Prostate gland (tissue), 2 donors: ENCODE measurements at regions not wholly inside any gene's neighbourhood (a gene's known extent, or its start where the extent isn't known, plus 50 kb on each side); places are given as distances from the start of the nearest gene placed in this dataset.

Experiments used
- POLR2A ChIP-seq: fragments of 450-650 bp; IDR thresholded peaks from one replicate; pipeline ENCODE4 v1.6.1; 2016; ENCODE audit warnings: antibody characterized with exemption, mild to moderate bottlenecking
- TF ChIP-seq, protein P1 (sequence below), 4 experiments: fragments of 200-600 bp in 2 of 4; fragments of 450-650 bp in 2 of 4; sonication (generic) in 2 of 4; IDR thresholded peaks; 1 replicate in 3 of 4; 2 replicates in 1 of 4; pipeline ENCODE4 v1.5.1; 2016 to 2019; ENCODE audit warnings: antibody characterized with exemption in 4 of 4, mild to moderate bottlenecking in 2 of 4, moderate library complexity in 2 of 4

GRCh38 chr7:25427721-25428120 lies 199.4 kb upstream of the NPVF start:
- TF ChIP-seq, protein P1, sequence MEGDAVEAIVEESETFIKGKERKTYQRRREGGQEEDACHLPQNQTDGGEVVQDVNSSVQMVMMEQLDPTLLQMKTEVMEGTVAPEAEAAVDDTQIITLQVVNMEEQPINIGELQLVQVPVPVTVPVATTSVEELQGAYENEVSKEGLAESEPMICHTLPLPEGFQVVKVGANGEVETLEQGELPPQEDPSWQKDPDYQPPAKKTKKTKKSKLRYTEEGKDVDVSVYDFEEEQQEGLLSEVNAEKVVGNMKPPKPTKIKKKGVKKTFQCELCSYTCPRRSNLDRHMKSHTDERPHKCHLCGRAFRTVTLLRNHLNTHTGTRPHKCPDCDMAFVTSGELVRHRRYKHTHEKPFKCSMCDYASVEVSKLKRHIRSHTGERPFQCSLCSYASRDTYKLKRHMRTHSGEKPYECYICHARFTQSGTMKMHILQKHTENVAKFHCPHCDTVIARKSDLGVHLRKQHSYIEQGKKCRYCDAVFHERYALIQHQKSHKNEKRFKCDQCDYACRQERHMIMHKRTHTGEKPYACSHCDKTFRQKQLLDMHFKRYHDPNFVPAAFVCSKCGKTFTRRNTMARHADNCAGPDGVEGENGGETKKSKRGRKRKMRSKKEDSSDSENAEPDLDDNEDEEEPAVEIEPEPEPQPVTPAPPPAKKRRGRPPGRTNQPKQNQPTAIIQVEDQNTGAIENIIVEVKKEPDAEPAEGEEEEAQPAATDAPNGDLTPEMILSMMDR (IDR thresholded peaks at IDR 0.05), result no peak
- TF ChIP-seq POLR2A, result no peak
